ENCODE measurements at regions not wholly inside any gene's neighbourhood (a gene's known extent, or its start where the extent isn't known, plus 50 kb on each side); places are given as distances from the start of the nearest gene placed in this dataset.

GRCh38 chr12:73833746-73834145 is 703.9 kb upstream of the ATXN7L3B start:
- no peaks in the 10 kb centered on the region for H3K27me3 Mint-ChIP-seq (ENCODE audit: insufficient read depth, low read depth, poor library complexity)
- no peaks in the 10 kb centered on the region for H3K9me3 Mint-ChIP-seq
- H3F3A ChIP-seq (replicated peaks; ENCODE audit: low read depth): no peaks in the 10 kb centered on the region
- H3K9me2 ChIP-seq (ENCODE audit: insufficient read depth): peaks cover 1% of the 10 kb centered on the region; the same call in 1 of the 2 replicates
- H3K4me2 ChIP-seq: no peak overlapping the region
- TF ChIP-seq EZH2 (IDR thresholded peaks at IDR 0.05; ENCODE audit: low read depth, unreplicated experiment) (no peak), EZH2phosphoT487 (IDR thresholded peaks at IDR 0.05; ENCODE audit: unreplicated experiment) (no peak), STAT1 (IDR thresholded peaks at IDR 0.05; ENCODE audit: unreplicated experiment) (no peak), ZNF114 (CRISPR knock-in tag; IDR thresholded peaks at IDR 0.05) (no peak), ETS1 (IDR thresholded peaks at IDR 0.05) (no peak), JUNB (IDR thresholded peaks at IDR 0.05; ENCODE audit: unreplicated experiment) (no peak), CTCF (conservative IDR thresholded peaks at IDR 0.05; ENCODE audit: low read depth in 2 of 2) (no peak), NANOG (IDR thresholded peaks at IDR 0.05; ENCODE audit: borderline replicate concordance) (no peak), ZNF462 (CRISPR knock-in tag; IDR thresholded peaks at IDR 0.05) (no peak), ZNF331 (CRISPR knock-in tag; IDR thresholded peaks at IDR 0.05; ENCODE audit: low read depth) (no peak), POLR2AphosphoS5 (IDR thresholded peaks at IDR 0.05; ENCODE audit: low read depth) (no peak), CREB1 (CRISPR knock-in tag; IDR thresholded peaks at IDR 0.05; ENCODE audit: low read depth) (no peak)
- TF ChIP-seq, protein P1, sequence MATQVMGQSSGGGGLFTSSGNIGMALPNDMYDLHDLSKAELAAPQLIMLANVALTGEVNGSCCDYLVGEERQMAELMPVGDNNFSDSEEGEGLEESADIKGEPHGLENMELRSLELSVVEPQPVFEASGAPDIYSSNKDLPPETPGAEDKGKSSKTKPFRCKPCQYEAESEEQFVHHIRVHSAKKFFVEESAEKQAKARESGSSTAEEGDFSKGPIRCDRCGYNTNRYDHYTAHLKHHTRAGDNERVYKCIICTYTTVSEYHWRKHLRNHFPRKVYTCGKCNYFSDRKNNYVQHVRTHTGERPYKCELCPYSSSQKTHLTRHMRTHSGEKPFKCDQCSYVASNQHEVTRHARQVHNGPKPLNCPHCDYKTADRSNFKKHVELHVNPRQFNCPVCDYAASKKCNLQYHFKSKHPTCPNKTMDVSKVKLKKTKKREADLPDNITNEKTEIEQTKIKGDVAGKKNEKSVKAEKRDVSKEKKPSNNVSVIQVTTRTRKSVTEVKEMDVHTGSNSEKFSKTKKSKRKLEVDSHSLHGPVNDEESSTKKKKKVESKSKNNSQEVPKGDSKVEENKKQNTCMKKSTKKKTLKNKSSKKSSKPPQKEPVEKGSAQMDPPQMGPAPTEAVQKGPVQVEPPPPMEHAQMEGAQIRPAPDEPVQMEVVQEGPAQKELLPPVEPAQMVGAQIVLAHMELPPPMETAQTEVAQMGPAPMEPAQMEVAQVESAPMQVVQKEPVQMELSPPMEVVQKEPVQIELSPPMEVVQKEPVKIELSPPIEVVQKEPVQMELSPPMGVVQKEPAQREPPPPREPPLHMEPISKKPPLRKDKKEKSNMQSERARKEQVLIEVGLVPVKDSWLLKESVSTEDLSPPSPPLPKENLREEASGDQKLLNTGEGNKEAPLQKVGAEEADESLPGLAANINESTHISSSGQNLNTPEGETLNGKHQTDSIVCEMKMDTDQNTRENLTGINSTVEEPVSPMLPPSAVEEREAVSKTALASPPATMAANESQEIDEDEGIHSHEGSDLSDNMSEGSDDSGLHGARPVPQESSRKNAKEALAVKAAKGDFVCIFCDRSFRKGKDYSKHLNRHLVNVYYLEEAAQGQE (IDR thresholded peaks at IDR 0.05; ENCODE audit: unreplicated experiment): no peak
- no peaks in the 10 kb centered on the region for H4K20me1 ChIP-seq (replicated peaks; ENCODE audit: insufficient read depth)
- H3K4me1 ChIP-seq (ENCODE audit: insufficient read depth): no peaks in the 10 kb centered on the region
- H3K4me3 Mint-ChIP-seq: no peak overlapping the region
- no peaks in the 10 kb centered on the region for H3K4me1 Mint-ChIP-seq
- DNase-seq (ENCODE audit: low spot score): no peak
- no peaks in the 10 kb centered on the region for H3K79me2 ChIP-seq (replicated peaks; ENCODE audit: insufficient read depth)
- H3K36me3 ChIP-seq (ENCODE audit: insufficient read depth): no peaks in the 10 kb centered on the region
- H3K36me3 Mint-ChIP-seq (ENCODE audit: low read depth): no peaks in the 10 kb centered on the region
- no peak overlapping the region for H3K27ac Mint-ChIP-seq
- ATAC-seq: no peak
- no peak overlapping the region for H2AFZ ChIP-seq
- no peaks in the 10 kb centered on the region for H3K27me3 ChIP-seq (ENCODE audit: insufficient read depth)
- no peak overlapping the region for H3K27ac ChIP-seq (ENCODE audit: low read depth)
- no peak overlapping the region for H3K4me3 ChIP-seq

All from GM23338 (cell line).